ENCODE measurements at regions not wholly inside any gene's neighbourhood (a gene's known extent, or its start where the extent isn't known, plus 50 kb on each side); places are given as distances from the start of the nearest gene placed in this dataset.
A peak's percentile ranks its signal among the peaks of the same experiment; 100 is the strongest.

- Histone ChIP-seq H3K4me3 (no peak overlapping the region), H3K36me3 (no peaks in the 10 kb centered on the region), H3K27me3 (peaks cover 0 to 65% of the 10 kb centered on the region in 2 donors), H3K27ac (no peak overlapping the region), H3K4me1 (no peaks in the 10 kb centered on the region), H3K9me3 (no peaks in the 10 kb centered on the region)
- TF ChIP-seq POLR2AphosphoS5 (IDR thresholded peaks at IDR 0.05) (no peak), POLR2A (IDR thresholded peaks at IDR 0.05) (no peak), CTCF (IDR thresholded peaks at IDR 0.05) (no peak)
- intact Hi-C loops (cut with DNase I; ENCODE audit: low total_unique reads) = no loop called here
- no peak for DNase-seq (ENCODE audit: low spot score in 2 of 2)
Measured at GRCh38 chrX:39195156-39195555, 393.9 kb downstream of the MID1IP1 start.

- intact Hi-C loops (cut with DNase I; ENCODE audit: low total_unique reads) = no loop called here
- Histone ChIP-seq H3K4me1 (no peaks in the 10 kb centered on the region), H3K36me3 (no peaks in the 10 kb centered on the region), H3K27ac (peak overlapping the region in 1 of 2 donors; percentile 10), H3K27me3 (peaks cover 0 to 66% of the 10 kb centered on the region in 2 donors), H3K4me3 (no peak overlapping the region), H3K9me3 (no peaks in the 10 kb centered on the region)
- peak in 1 of 2 donors; percentile 51 for DNase-seq (ENCODE audit: low spot score in 2 of 2)
- TF ChIP-seq POLR2A (IDR thresholded peaks at IDR 0.05) (no peak), CTCF (IDR thresholded peaks at IDR 0.05) (no peak), POLR2AphosphoS5 (IDR thresholded peaks at IDR 0.05) (no peak)
Measured at GRCh38 chrX:39196192-39197102, 395.2 kb downstream of the MID1IP1 start.

- DNase-seq (ENCODE audit: low spot score in 2 of 2) = no peak
- H3K9me3 ChIP-seq = no peaks in the 10 kb centered on the region
- peaks cover 0 to 59% of the 10 kb centered on the region in 2 donors for H3K27me3 ChIP-seq
- intact Hi-C loops (cut with DNase I; ENCODE audit: low total_unique reads) = no loop called here
- no peaks in the 10 kb centered on the region for H3K36me3 ChIP-seq
- H3K4me3 ChIP-seq = no peak overlapping the region
- H3K4me1 ChIP-seq = no peaks in the 10 kb centered on the region
- H3K27ac ChIP-seq = no peak overlapping the region
- TF ChIP-seq POLR2AphosphoS5 (IDR thresholded peaks at IDR 0.05) (no peak), CTCF (IDR thresholded peaks at IDR 0.05) (no peak), POLR2A (IDR thresholded peaks at IDR 0.05) (no peak)
Measured at GRCh38 chrX:39199429-39199828, 398.2 kb downstream of the MID1IP1 start.

- Histone ChIP-seq H3K27ac (no peak overlapping the region), H3K36me3 (no peaks in the 10 kb centered on the region), H3K27me3 (peaks cover 0 to 50% of the 10 kb centered on the region in 2 donors), H3K4me3 (no peak overlapping the region), H3K9me3 (no peaks in the 10 kb centered on the region), H3K4me1 (no peaks in the 10 kb centered on the region)
- DNase-seq (ENCODE audit: low spot score in 2 of 2) = no peak
- no peak for TF ChIP-seq POLR2AphosphoS5 (IDR thresholded peaks at IDR 0.05)
- no peak for TF ChIP-seq CTCF (IDR thresholded peaks at IDR 0.05)
- TF ChIP-seq POLR2A (IDR thresholded peaks at IDR 0.05) = no peak
- intact Hi-C loops (cut with DNase I; ENCODE audit: low total_unique reads) = no loop called here
Measured at GRCh38 chrX:39201305-39201990, 400.2 kb downstream of the MID1IP1 start.

GRCh38 chrX:39202641-39203040, 401.4 kb downstream of the MID1IP1 start:
- TF ChIP-seq CTCF (IDR thresholded peaks at IDR 0.05) = no peak
- TF ChIP-seq POLR2AphosphoS5 (IDR thresholded peaks at IDR 0.05) = no peak
- TF ChIP-seq POLR2A (IDR thresholded peaks at IDR 0.05) = no peak
- Histone ChIP-seq H3K4me1 (no peaks in the 10 kb centered on the region), H3K4me3 (no peak overlapping the region), H3K27ac (no peak overlapping the region), H3K36me3 (no peaks in the 10 kb centered on the region), H3K9me3 (no peaks in the 10 kb centered on the region), H3K27me3 (peaks cover 0 to 54% of the 10 kb centered on the region in 2 donors)
- intact Hi-C loops (cut with DNase I; ENCODE audit: low total_unique reads) = no loop called here
- DNase-seq (ENCODE audit: low spot score in 2 of 2) = no peak
